ENCODE measurements at regions not wholly inside any gene's neighbourhood (a gene's known extent, or its start where the extent isn't known, plus 50 kb on each side); places are given as distances from the start of the nearest gene placed in this dataset.

GRCh38 chr9:116096046-116096445 is 57.5 kb upstream of the PAPPA start:
- no peak for DNase-seq (ENCODE audit: low spot score)
- H3K36me3 ChIP-seq (ENCODE audit: control insufficient read depth in 4 of 4, insufficient read depth in 3 of 4, low read depth in 1 of 4, low read length in 3 of 4), result no peaks in the 10 kb centered on the region
- TF ChIP-seq EGR1 (IDR thresholded peaks at IDR 0.05; ENCODE audit: low read depth in 2 of 2) (no peak), TAF1 (conservative IDR thresholded peaks at IDR 0.05) (no peak), FOXA2 (IDR thresholded peaks at IDR 0.05) (no peak), CTCF (IDR thresholded peaks at IDR 0.05; ENCODE audit: low read depth, low read length, missing input control) (no peak), RXRA (IDR thresholded peaks at IDR 0.05) (no peak), FOXA1 (IDR thresholded peaks at IDR 0.05) (no peak)
- no peak overlapping the region for H3K27ac ChIP-seq (ENCODE audit: low read depth in 1 of 2, low read length in 2 of 2)
- H3K9ac ChIP-seq (ENCODE audit: low read depth in 1 of 2, low read length in 2 of 2), result no peak overlapping the region
- WGBS, result 62% methylated on average over 4 of the region's 4 CpGs
- peaks cover 0 to 12% (median 3%) of the 10 kb centered on the region in 4 donors for H3K27me3 ChIP-seq (ENCODE audit: control insufficient read depth in 4 of 4, insufficient read depth in 4 of 4, low read length in 3 of 4)
- no peak overlapping the region for H3K4me3 ChIP-seq (ENCODE audit: low read depth in 1 of 3, low read length in 3 of 3)
- H3K4me1 ChIP-seq (ENCODE audit: control insufficient read depth in 4 of 4, insufficient read depth in 4 of 4, low read length in 3 of 4), result no peaks in the 10 kb centered on the region
- H3K9me3 ChIP-seq (ENCODE audit: control insufficient read depth in 4 of 4, low read length in 3 of 4), result peaks cover 0 to 3% (median 0%) of the 10 kb centered on the region in 4 donors

GRCh38 chr9:116096853-116097252 is 56.7 kb upstream of the PAPPA start:
- TF ChIP-seq ATF3 (IDR thresholded peaks at IDR 0.05) (no peak), RAD21 (IDR thresholded peaks at IDR 0.05) (no peak), NR2F2 (IDR thresholded peaks at IDR 0.05) (no peak), FOXA1 (IDR thresholded peaks at IDR 0.05) (no peak), SP1 (IDR thresholded peaks at IDR 0.05) (no peak), REST (IDR thresholded peaks at IDR 0.05) (no peak), HNF4G (IDR thresholded peaks at IDR 0.05) (no peak), YY1 (IDR thresholded peaks at IDR 0.05) (no peak), ZBTB33 (IDR thresholded peaks at IDR 0.05) (no peak), RXRA (IDR thresholded peaks at IDR 0.05) (no peak), FOXA2 (IDR thresholded peaks at IDR 0.05) (no peak), GABPA (IDR thresholded peaks at IDR 0.05 in 1 of 2, conservative IDR thresholded peaks at IDR 0.05 in 1 of 2) (no peak)
- Histone ChIP-seq H3K9ac (ENCODE audit: low read depth in 1 of 2, low read length in 2 of 2) (no peak overlapping the region), H3K27me3 (ENCODE audit: control insufficient read depth in 4 of 4, insufficient read depth in 4 of 4, low read length in 3 of 4) (peaks cover 0 to 12% (median 3%) of the 10 kb centered on the region in 4 donors), H3K27ac (ENCODE audit: low read depth in 1 of 2, low read length in 2 of 2) (no peak overlapping the region), H3K36me3 (ENCODE audit: control insufficient read depth in 4 of 4, insufficient read depth in 3 of 4, low read depth in 1 of 4, low read length in 3 of 4) (no peaks in the 10 kb centered on the region), H3K4me1 (ENCODE audit: control insufficient read depth in 4 of 4, insufficient read depth in 4 of 4, low read length in 3 of 4) (no peaks in the 10 kb centered on the region), H3K9me3 (ENCODE audit: control insufficient read depth in 4 of 4, low read length in 3 of 4) (peaks cover 0 to 3% (median 0%) of the 10 kb centered on the region in 4 donors), H3K4me3 (ENCODE audit: low read depth in 1 of 3, low read length in 3 of 3) (no peak overlapping the region)
- DNase-seq (ENCODE audit: low spot score), result no peak
- 25% methylated on average over 3 of the region's 3 CpGs for WGBS

All from liver (tissue), 8 donors.